HG03442 (cell line): ENCODE measurements at regions not wholly inside any gene's neighbourhood (a gene's known extent, or its start where the extent isn't known, plus 50 kb on each side); places are given as distances from the start of the nearest gene placed in this dataset.

Experiments
- ATAC-seq: cut with Tn5 transposase; IDR thresholded peaks from one replicate; pipeline ENCODE4 v1.9.1; 2021; ENCODE audit warnings: mild to moderate bottlenecking, moderate library complexity; ENCODE audit not compliant: unreplicated experiment

DNA sequence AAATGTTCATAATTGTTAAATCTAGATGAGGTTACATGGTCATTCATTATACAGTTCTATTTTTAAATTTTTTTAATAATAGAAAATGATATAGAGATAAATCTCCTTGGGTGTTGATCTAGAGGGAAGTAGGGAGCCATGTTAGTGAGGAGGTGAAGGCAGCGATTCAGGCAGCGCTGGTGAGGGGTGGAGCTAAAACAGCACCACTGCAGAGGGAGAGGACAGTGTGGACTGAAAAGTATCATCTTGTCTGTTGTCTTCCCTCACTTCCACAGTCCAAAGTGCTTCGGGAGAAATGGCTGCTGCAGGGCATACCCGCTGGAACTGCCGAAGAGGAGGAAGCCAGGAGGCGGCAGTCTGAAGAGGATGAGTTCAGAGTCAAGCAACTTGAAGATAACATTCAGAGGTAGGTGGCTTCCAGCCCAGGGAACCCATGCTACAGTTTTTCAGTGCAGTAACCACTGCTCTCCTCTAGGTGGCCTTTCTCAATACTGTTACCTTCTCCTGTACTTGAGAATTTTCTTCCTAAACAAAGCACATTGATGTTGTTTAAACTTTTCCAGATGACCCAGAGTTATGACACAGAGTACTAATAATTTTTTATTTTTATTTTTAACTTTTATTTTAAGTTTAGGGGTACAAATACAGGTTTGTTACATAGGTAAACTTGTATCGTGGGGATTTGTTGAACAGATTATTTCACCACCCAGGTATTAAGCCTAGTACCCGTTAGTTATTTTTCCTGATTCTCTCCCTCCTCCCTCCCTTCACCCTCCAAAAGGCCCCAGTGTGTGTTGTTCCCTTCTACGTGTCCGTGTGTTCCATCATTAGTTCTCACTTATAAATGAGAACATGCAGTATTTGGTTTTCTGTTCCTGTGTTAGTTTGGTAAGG lies 100.5 kb downstream of the PALM2AKAP2 start:
- peak; percentile 89 for ATAC-seq

DNA sequence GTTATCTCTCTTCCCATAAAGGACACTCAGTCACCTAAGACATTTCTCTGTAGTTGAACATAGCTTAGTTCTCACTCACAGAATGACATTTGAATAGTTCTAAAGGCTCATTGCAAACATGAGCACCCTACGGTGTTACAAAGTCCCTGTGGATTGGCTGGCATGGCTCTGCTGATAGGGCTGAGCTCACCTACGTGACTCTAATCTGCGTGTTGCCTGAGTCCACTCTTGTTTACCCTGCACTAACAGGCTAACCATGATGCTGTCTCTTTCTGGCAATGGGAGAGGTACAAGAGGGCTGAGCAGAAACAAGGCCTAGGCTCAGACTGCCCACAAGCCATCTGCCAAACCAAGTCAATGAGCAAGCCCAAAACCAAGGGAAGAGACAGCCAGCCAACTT lies 103.6 kb downstream of the PALM2AKAP2 start:
- no peak for ATAC-seq

DNA sequence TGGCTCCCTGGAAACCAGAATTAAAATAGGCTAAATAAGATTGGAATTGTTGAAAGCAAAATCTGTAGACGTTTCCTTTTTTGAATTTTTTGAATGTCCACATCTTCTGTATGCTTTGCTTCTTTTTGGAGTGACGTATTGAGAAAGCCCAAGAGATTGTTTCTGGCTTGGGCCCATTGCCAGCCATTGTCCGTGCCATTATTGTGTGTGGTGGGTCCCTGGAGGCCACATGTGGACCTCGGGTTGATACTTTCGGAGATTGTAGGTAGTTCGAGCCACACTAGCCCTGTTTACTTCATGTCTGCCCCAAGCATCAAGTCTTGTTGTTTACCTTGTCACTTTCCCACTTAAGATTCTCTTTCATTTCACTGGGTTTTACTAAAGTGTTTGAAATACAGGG lies 106.0 kb downstream of the PALM2AKAP2 start:
- ATAC-seq = no peak

DNA sequence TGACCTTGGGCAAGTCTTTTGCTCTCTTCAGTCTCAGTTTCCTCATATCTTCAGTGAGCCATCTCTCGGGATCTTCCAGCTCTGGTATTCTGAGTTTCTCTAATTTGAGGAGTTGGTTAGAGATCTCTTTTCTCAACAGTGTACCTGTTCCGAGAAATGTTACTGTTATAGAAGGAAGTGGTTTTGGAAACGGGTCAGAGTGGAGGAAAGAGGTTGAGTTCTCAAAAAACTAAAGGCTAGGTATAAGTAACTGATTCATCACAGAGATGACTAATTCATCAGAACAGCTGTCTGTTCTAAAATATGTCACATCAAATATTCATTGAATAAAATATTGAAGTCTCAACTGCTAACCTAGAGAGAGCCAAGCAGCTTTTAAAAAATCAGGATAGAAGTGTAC lies 106.6 kb downstream of the PALM2AKAP2 start:
- ATAC-seq = no peak

DNA sequence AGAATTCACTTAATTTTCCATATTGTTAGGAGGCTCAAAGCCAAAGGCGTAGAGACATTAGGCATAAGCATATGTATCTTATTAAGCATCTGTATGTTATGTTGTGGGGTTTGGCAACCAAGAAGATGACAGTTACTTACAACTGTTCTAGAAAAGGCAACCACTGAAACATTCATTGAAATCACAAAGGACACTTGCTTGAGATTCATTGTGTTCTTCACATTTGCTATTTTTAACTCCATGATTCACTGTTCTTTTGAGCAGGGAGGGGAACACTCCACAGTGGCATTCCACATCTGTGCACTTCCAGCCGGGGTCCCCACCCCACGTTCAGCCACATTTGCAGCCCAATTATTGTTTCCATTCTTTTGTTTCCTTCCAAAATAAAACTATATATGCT lies 107.1 kb downstream of the PALM2AKAP2 start:
- ATAC-seq = no peak

DNA sequence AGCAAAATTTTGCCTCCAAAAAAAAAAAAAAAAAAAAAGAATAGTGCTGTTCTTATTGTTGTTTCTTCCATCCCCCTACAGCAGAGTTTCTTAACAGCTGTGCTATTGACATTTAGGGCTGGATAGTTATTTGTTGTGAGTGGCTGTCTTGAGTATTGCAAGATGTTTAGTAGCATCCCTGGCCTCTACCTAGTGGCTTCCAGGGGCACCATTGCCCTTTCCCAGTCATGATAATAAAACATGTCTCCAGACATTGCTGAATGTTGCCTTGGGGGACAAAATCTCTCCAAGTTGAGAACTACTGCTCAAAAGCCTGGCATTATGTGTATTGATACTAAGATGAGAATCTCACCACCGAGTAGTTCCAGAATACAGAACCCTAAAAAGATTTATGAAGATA lies 108.7 kb downstream of the PALM2AKAP2 start:
- no peak for ATAC-seq

DNA sequence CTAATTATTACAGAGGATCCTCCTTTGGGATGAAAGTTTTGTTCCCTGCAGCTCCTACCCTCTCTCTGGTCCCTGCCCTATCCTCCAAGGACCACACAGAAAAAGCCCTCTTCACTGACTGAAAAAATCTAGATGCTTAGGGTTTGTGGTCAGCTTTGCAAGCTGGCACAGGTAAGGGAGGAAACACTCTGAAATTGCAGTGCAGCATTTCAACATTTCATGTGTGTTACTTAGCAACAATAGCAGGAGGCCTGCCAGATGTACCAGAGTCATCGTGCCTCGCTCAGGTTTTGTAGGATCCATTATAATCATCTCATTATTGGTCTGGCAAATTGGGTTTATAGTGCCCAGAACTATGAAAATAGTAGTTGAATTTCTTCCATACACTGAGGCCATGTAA lies 109.5 kb downstream of the PALM2AKAP2 start:
- ATAC-seq = no peak

DNA sequence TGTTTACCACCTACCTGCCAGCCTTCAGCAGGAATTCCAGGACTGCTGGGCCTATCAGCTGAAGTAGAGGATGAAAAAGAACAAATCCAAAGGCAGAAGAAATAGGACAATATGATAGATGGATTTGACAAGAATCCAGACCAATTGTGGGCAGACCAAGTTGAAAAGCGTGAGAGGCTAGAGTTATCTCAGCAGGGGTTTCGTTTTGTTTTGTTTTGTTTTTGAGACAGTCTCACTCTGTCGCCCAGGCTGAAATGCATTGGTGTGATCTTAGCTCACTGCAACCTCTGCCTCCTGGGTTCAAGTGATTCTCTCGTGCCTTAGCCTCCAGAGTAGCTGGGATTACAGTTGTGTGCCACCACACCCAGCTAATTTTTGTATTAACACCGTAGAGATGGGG lies 113.2 kb downstream of the PALM2AKAP2 start:
- ATAC-seq = peak; percentile 38

DNA sequence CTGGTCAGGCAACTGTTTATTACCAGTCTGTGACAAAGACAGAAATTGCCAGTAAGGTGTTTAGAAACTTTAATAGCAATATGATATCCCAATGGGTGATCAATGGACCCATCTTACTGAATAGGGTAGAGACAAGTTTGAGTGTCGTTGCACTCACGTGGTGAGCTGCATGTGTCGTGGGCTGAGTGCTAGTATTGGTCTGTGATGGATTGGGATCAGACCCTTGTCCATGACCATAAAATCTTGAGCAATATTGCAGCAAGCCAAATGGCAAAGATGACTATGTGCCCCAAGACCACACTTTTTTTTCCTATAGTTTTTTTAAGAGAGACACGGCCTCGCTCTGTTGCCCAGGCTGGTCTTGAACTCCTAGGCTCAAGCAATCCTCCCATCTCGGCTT lies 114.5 kb downstream of the PALM2AKAP2 start:
- no peak for ATAC-seq

DNA sequence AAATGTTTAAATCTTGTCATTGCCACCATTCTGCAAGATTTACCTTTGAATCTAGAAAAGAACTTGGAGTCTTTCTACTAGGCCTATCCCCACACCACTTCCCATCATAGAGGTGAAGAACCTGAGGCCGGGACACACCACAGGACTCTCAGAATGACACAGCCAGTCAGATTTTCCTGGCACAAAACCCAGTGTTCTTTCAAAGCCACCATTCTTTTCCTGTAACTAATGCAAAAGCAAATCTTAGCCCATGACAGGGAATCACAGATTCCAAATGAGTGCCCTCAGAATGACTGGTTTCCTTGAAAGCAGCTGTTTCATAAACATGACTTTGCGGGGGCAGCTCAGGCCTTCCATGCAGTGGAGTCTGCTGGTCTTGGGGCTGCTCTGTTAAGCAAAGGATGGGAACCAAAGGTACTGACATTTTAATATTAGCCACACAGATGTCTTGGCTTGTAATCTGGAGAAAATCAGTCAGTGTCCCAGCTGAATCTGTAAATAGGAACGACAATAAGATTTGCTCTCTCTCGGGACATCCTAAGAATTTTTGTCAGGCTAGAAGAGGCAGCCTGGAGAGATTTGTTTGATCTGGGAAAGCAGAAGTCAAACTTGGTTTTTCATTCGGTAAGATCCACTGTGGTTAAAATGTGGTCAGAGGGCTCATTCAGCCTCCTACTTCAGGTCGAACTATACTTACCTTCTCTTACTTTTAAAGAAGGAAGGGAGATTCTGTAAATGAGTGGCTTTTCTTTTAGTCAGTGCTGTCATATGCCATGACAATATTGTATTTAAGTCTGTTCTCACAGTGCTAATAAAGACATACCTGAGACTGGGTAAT lies 115.1 kb downstream of the PALM2AKAP2 start:
- ATAC-seq = peak; percentile 69

DNA sequence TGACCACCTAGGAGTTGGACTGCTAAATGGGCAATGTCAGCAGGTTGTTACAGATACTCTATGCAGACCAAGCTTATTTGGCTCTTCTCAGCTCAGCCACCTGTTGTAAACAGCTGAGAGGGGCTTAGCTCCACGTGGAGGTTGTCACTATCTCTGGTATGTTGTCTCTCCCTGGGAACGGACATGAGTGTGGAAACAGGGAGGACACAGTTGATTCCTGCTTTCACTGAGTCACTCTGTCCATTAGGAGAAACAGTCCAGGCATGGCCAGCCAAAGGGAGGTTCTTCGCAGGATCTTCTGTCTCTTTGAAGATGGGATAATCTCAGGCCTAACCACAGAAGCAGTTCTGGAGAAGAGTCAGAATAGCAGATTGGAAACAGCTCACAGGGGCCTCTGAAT lies 121.2 kb downstream of the PALM2AKAP2 start:
- no peak for ATAC-seq

DNA sequence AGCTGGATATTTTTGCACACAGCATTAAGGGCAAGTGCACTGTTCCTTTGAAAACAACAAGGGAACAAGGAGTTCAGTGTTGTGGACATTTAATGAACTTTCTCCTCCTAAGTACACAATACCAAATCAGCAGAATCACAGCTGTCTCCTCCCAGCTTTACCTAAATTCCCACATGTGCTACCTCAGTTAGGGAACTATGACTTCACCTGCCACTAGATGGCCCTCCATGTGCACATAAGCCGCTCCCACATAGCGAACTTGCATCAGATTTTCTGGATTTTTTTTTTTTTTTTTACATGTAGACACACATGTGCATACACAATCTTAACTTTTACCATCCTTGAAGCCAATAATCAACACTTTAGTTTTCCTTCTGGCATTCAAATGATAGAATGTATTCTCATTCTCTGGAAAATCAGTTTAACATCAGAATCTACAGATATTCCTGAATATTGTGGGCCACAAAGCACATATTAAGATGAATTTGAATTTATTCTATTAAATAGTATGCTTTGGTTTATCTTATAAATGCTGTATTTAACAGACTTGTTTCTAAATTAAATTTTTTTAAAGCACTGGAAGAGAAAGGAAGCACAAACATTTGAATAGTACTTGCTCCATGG lies 123.6 kb downstream of the PALM2AKAP2 start:
- ATAC-seq = no peak

DNA sequence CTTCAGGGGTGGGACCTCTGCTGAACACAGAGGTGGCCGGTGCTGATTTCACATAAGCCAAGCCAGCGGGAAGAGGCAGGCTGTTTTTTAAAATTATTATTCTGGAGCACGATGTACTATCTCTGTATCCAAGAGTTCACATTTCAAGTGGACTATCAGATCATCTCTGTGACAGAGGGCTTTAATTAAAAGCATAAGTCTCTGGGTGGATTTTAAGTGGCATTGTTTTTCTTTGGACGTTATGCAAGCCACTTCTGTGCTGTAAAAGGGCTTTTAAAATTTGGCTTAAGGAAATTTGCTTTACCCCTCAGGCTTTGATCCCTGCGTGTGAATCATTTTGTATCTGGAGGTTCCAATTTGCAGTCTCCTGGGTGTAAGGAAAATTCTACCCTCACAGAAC lies 124.7 kb downstream of the PALM2AKAP2 start:
- no peak for ATAC-seq

DNA sequence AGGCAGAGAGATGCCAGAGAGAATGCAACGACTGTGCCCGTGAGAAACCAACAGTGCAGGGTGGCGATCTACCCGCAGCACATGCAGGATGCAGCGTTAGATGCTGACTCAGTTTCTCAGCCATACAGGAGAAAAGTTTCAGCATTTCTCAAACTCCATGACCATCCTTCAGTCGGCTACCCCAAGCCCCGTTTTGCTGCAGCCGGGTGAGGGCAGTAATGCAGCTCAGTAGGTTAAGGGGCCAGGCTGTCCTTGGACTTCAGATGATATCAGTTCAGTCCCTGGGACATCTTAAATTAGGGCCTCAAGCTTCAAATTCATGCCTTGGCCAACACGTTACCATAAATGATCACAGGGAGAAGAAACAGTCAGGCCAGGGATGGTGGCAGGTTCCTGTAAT lies 125.5 kb downstream of the PALM2AKAP2 start:
- no peak for ATAC-seq

DNA sequence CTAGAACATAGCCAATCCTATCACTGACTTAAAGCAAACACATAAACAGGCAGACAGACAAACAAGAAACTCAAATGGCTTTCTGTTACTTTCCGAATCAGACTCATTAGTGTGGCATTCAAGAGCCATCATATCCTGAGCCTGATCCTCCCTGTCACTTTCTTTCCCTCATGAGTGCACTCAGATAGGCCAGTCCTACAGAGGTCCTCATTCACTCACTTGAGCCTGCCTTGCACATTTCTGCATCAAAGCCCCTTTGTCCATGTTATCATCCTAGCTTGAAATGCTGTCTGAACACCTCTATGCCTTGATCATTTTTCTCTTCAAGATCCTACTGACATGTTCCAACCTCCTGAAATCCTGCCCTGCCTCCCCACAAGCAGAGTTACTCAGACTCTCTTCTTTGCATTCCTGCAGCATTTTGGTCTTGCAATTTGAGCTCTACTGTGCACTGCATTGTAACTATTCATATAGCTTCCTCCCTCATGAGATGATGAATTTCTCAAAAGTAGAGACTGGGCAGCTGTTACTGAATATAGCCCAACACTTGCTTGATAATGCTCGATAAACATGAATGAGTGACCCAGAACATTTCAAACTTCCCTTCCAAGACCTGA lies 126.9 kb downstream of the PALM2AKAP2 start:
- ATAC-seq = no peak

DNA sequence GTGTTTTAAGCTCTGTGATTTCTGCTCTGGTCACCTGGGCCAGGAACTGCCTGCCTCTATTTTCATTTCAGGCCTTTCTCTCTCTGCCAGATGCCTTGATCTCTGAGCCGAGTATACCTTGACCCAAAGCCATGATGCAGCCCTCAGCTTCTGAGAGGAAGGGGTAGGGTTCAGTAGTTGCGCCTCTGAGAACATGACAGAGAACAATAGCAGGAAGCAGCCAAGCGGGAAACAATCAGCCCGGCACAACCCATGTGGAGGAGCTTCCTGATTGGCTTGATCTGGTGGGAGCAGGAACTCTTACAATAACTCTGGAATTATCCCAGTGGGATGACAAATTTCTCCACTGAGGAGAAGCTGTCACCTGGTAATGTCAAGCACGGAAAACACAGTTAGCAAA lies 127.4 kb downstream of the PALM2AKAP2 start:
- peak; percentile 87 for ATAC-seq

DNA sequence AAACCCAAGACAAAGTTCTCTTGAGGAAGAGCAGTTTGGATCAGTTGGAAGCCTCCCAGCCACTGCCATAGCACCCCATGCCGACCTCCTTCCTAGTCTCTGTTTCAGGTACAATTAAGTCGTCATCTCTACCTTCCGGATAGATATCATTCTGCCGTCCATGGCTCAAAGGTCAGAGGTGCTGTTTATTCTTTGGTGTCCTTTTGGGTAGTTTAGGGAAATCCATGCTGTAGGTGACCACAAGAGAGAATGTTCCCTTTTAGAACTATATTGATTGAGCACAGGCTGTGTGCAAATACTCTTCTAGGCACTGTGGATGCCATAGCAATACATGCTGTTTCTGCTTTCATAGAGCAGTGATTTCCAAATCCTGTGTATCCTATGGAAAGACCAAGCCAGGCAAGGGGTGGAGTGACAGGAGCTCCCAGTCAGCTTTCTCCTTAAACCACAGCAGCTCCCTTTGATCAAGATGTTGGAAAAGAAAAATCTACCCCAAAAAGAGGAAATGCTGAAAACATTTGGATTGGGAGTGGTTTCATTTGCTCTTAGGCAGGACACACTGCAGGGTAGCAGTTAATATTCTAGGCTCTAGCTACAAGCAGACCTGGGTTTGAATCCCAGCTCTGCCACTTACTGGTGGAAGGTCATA lies 127.9 kb downstream of the PALM2AKAP2 start:
- no peak for ATAC-seq

DNA sequence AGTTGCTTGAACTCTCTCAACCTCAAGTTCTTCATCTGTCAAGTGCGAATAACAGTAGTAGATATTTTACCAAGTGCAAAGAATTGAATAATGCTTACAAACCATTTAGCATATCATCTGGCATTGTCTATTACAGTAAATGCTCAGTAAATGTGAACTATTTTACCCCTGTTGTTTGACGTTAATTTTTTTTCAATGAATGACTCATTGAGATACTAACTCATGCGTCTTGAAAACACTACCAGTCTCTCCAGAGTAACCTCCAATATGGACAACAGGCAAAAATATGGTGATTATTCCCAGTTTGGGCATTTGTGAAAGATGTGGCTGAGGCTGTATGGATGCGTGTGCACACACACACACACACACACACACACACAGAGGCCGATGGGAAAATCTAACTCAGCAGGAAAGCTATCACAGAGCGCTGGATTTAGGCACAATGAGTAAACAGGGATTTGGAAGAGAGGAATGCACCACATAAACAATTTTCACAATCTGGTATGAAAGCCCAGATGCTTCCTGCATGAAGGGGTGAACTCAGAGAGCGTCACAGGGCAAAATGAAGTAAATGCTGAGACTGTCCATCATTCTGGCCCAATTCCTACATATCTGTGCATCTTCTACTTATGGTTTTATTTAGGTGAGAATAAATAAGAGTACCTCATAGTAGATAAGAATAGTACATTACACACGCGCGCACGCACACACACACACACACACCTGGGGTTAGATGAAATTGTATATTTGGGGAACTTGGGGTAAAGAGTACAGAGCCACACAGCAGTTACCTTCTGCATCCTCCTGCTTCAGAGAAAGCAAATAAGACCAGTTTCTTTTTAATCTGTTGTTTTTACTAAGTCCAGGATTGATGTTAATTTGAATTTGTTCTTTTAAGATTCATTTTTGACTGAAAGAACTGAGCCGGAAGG lies 128.7 kb downstream of the PALM2AKAP2 start:
- ATAC-seq = no peak

DNA sequence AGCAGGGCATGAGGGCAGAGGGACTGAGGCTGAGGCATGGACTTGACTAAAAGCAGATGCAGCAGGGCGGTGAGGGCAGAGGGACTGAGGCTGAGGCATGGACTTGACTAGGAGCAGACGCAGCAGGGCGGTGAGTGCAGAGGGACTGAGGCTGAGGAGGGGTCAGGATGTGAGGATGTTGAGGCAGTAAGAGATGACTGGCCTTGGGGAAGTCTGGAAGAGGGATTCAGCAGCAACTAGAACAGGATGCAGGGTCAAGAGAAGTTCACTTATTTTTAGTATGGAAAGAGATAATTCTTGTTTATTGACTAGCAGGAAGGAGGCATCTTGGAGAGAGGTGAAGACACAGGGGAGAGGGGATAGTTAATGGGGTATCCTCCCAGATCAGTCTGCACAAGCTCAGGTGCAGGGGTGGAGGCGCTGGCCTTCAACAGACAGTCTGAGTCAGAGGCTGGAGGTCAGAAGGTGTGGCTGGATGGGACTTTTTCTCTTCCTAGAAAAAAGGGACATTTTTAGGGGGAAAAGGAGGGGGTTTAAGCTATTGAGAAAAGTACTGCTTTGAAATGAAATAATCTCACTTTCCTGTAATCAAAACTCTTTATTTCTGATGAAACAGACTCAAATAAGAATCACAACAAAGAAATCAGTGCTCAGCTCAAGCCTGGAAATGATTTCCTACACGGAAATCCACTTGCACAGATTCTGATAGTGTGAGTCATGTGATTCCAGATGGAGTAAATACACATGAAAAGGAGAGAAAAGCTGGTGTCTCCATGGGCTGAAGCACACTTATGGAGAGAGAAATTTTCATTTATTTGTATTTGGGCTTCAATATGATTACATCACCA lies 130.9 kb downstream of the PALM2AKAP2 start:
- ATAC-seq = no peak
